Mesendoderm (in vitro differentiated cells): ENCODE measurements at regions not wholly inside any gene's neighbourhood (a gene's known extent, or its start where the extent isn't known, plus 50 kb on each side); places are given as distances from the start of the nearest gene placed in this dataset.

ENCODE experiments used
- DNase-seq: peaks from one replicate; pipeline ENCODE4 v3.0.0; 2013
- H2AK5ac ChIP-seq: 2 replicates; pipeline ENCODE4 v1.6.1; 2013; ENCODE audit warnings: low read length, inconsistent platforms
- H2BK120ac ChIP-seq: 2 replicates; pipeline ENCODE4 v1.6.1; 2013; ENCODE audit warnings: low read depth, mild to moderate bottlenecking, low read length, moderate library complexity, mixed read lengths
- H2BK15ac ChIP-seq: replicated peaks from 2 replicates; pipeline ENCODE4 v1.6.1; 2013; ENCODE audit warnings: low read depth, mild to moderate bottlenecking, moderate library complexity
- H2BK5ac ChIP-seq: 2 replicates; pipeline ENCODE4 v1.6.1; 2013; ENCODE audit warnings: low read length, inconsistent platforms
- H3K18ac ChIP-seq: 2 replicates; pipeline ENCODE4 v1.6.1; 2013; ENCODE audit warnings: mild to moderate bottlenecking, low read length, mixed read lengths
- H3K23ac ChIP-seq: one replicate; pipeline ENCODE4 v1.6.1; 2013; ENCODE audit warnings: low read length
- H3K27ac ChIP-seq: 2 replicates; pipeline ENCODE4 v1.5.1; 2013; ENCODE audit warnings: low read depth, mild to moderate bottlenecking, inconsistent platforms, low read length, moderate library complexity
- H3K27me3 ChIP-seq: 2 replicates; pipeline ENCODE4 v1.6.1; 2013; ENCODE audit warnings: low read length, control low read depth, mild to moderate bottlenecking, inconsistent platforms; ENCODE audit not compliant: insufficient read depth, poor library complexity
- H3K36me3 ChIP-seq: 2 replicates; pipeline ENCODE4 v1.6.1; 2013; ENCODE audit warnings: low read length, inconsistent platforms; ENCODE audit not compliant: control insufficient read depth, insufficient read depth
- H3K4ac ChIP-seq: one replicate; pipeline ENCODE4 v1.6.1; 2013; ENCODE audit warnings: low read depth, mild to moderate bottlenecking, low read length, moderate library complexity
- H3K4me1 ChIP-seq: 2 replicates; pipeline ENCODE4 v1.6.1; 2013; ENCODE audit warnings: low read depth, low read length, inconsistent platforms; ENCODE audit not compliant: control insufficient read depth
- H3K4me2 ChIP-seq: 2 replicates; pipeline ENCODE4 v1.6.1; 2013; ENCODE audit warnings: low read length
- H3K4me3 ChIP-seq: 2 replicates; pipeline ENCODE4 v1.5.1; 2013; ENCODE audit warnings: mild to moderate bottlenecking, low read length
- H3K56ac ChIP-seq: one replicate; pipeline ENCODE4 v1.6.1; 2013; ENCODE audit warnings: low read length
- H3K79me1 ChIP-seq: 2 replicates; pipeline ENCODE4 v1.6.1; 2013; ENCODE audit warnings: low read length, inconsistent platforms
- H3K79me2 ChIP-seq: 2 replicates; pipeline ENCODE4 v1.6.1; 2013; ENCODE audit warnings: mild to moderate bottlenecking, low read length; ENCODE audit not compliant: control insufficient read depth, insufficient read depth
- H3K9ac ChIP-seq: 2 replicates; pipeline ENCODE4 v1.6.1; 2013; ENCODE audit warnings: low read length, inconsistent platforms
- H4K5ac ChIP-seq: one replicate; pipeline ENCODE4 v1.6.1; 2013; ENCODE audit warnings: low read length
- H4K8ac ChIP-seq: one replicate; pipeline ENCODE4 v1.6.1; 2013; ENCODE audit warnings: low read depth, mild to moderate bottlenecking, control low read depth, low read length, moderate library complexity
- WGBS: extraction: QIAGEN DNeasy Blood & Tissue Kit; methylation state at CpG from one replicate; pipeline ENCODE4 v1.1.7; 2013; ENCODE audit warnings: low lambda C conversion rate, missing lambda C conversion rate; ENCODE audit not compliant: insufficient coverage; ENCODE audit errors: extremely low coverage; 5-methylcytosine and 5-hydroxymethylcytosine counted together

DNA sequence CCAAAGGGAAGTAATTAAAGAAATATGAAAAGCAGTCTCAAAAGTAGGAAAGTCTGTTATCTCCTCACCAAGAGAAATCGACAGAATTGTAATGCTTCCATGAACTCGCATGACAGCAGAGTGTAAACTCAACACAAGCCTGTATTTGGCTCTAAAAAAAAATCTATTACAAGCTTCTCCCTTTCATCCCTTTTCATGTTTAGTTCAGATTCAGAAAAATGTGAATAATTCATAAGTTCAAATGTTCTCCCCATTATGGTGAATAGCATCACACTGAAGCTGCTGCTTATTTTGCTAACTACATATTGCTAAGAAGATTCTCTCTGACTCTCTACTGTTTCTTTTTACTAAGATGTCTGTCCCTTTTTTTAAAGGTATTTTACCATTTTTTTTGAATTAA, 910.3 kb upstream of the MBL2 start:
- H3K4me2 ChIP-seq: no peak overlapping the region
- H3K4me3 ChIP-seq: no peak overlapping the region
- no peak overlapping the region for H4K8ac ChIP-seq
- no peak overlapping the region for H3K4ac ChIP-seq
- no CpG with 5 or more reads among the region's 2 CpGs for WGBS
- no peak for DNase-seq
- H2BK5ac ChIP-seq: no peak overlapping the region
- H2BK15ac ChIP-seq: no peak overlapping the region
- H3K79me1 ChIP-seq: no peaks in the 10 kb centered on the region
- H2BK120ac ChIP-seq: no peak overlapping the region
- no peak overlapping the region for H3K23ac ChIP-seq
- no peak overlapping the region for H4K5ac ChIP-seq
- no peak overlapping the region for H3K9ac ChIP-seq
- no peak overlapping the region for H3K56ac ChIP-seq
- no peaks in the 10 kb centered on the region for H3K36me3 ChIP-seq
- H3K27ac ChIP-seq: no peak overlapping the region
- H3K79me2 ChIP-seq: no peaks in the 10 kb centered on the region
- no peaks in the 10 kb centered on the region for H3K27me3 ChIP-seq
- H3K18ac ChIP-seq: no peak overlapping the region
- H2AK5ac ChIP-seq: no peak overlapping the region
- H3K4me1 ChIP-seq: no peaks in the 10 kb centered on the region

DNA sequence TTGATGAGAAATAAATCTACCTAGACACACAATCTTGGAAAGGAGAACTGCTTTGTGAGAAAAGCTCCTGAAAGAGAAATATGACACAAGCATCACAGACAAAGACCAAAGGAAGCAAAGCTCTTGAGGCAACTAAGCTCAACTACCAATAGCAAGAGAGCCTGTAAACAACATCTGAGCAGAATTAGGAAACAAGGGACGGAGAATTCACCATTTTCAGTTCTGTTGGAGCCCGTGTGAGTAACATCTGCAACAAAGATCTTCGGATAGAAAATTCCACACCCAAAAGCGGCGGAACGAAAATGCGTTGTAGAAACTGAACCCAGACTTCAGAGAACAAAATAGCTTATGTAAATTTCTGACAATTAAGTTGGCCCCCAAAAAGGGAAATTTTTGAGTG, 909.9 kb upstream of the MBL2 start:
- Histone ChIP-seq H2BK120ac (no peak overlapping the region), H3K79me1 (no peaks in the 10 kb centered on the region), H4K8ac (no peak overlapping the region), H3K36me3 (no peaks in the 10 kb centered on the region), H3K4me1 (no peaks in the 10 kb centered on the region), H2BK5ac (no peak overlapping the region), H2BK15ac (no peak overlapping the region), H2AK5ac (no peak overlapping the region), H3K27ac (no peak overlapping the region), H3K79me2 (no peaks in the 10 kb centered on the region), H3K9ac (no peak overlapping the region), H3K4ac (no peak overlapping the region), H3K4me3 (no peak overlapping the region), H4K5ac (no peak overlapping the region), H3K27me3 (no peaks in the 10 kb centered on the region), H3K56ac (no peak overlapping the region), H3K23ac (no peak overlapping the region), H3K18ac (no peak overlapping the region), H3K4me2 (no peak overlapping the region)
- DNase-seq: no peak
- no CpG with 5 or more reads among the region's 7 CpGs for WGBS

DNA sequence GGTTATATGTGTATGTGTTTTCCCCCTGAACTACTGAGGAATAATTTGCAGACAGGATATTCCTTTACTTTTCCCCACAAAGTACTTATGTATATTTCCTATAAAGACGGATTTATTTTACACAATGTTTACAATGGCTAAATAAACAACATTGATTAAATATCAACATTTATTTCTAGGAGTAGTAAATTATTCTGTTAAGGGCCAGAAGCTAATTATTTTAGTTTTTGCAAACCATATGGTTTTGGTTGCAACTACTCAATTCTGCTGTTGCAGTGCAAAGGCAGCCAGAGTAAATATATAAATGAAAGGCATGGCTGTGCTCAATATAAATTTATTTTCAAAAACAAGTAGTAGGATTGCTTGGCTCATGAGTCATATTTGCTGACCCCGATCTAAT, 907.1 kb upstream of the MBL2 start:
- Histone ChIP-seq H3K4me1 (no peaks in the 10 kb centered on the region), H2BK5ac (no peak overlapping the region), H3K36me3 (no peaks in the 10 kb centered on the region), H3K56ac (no peak overlapping the region), H4K8ac (no peak overlapping the region), H3K4me2 (no peak overlapping the region), H3K27me3 (no peaks in the 10 kb centered on the region), H4K5ac (no peak overlapping the region), H3K4me3 (no peak overlapping the region), H2BK15ac (no peak overlapping the region), H2AK5ac (no peak overlapping the region), H3K23ac (no peak overlapping the region), H3K4ac (no peak overlapping the region), H3K79me2 (no peaks in the 10 kb centered on the region), H2BK120ac (no peak overlapping the region), H3K27ac (no peak overlapping the region), H3K18ac (no peak overlapping the region), H3K9ac (no peak overlapping the region), H3K79me1 (no peaks in the 10 kb centered on the region)
- WGBS: no CpG with 5 or more reads among the region's 2 CpGs
- DNase-seq: no peak

DNA sequence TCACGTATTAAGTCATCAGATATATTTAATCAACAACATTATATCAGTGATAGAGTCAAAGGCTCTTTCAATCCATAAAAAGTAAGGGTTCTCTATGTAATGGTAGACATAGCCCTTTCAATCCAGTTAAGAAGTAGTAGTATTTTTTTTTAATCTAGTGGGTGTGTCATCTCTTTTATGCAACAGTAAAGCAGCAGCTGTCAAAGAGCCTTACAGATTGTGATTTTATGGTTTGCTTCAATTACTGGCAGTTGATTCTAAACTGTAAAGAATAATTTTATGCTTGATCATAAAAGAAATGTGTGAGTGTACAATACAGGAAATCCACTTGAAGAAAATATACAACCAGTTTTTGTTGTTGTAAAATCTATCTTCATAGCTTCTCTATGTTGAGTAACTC, 902.6 kb upstream of the MBL2 start:
- Histone ChIP-seq H2AK5ac (no peak overlapping the region), H2BK5ac (no peak overlapping the region), H3K4me3 (no peak overlapping the region), H3K36me3 (no peaks in the 10 kb centered on the region), H2BK120ac (no peak overlapping the region), H3K79me1 (no peaks in the 10 kb centered on the region), H3K18ac (no peak overlapping the region), H3K27me3 (no peaks in the 10 kb centered on the region), H2BK15ac (no peak overlapping the region), H4K5ac (no peak overlapping the region), H3K56ac (no peak overlapping the region), H3K9ac (no peak overlapping the region), H3K27ac (no peak overlapping the region), H4K8ac (no peak overlapping the region), H3K4me2 (no peak overlapping the region), H3K23ac (no peak overlapping the region), H3K79me2 (no peaks in the 10 kb centered on the region), H3K4me1 (no peaks in the 10 kb centered on the region), H3K4ac (no peak overlapping the region)
- DNase-seq: no peak
- WGBS: no CpG with 5 or more reads among the region's 1 CpG

DNA sequence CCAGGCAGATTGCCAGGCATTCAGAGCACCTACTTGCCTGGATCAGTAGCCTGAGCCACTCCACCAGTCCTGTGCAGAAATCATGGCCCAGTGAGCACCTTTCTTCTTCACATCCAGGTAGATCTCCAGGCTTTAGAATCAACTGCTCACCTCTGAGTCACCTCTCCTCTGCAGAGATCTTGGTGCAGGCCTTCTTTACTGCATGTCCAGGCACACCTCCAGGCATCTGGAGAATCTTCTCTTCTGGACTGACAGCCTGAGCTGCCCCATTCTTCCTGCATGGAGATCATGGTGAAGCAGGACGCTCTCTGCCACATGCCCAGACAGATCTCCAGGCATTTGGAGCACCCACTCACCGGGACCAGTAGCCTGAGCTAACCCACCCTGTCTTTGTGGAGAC, 894.5 kb upstream of the MBL2 start:
- Histone ChIP-seq H3K4me2 (no peak overlapping the region), H3K18ac (no peak overlapping the region), H2BK15ac (no peak overlapping the region), H3K4me1 (no peaks in the 10 kb centered on the region), H3K79me1 (no peaks in the 10 kb centered on the region), H2BK120ac (no peak overlapping the region), H2AK5ac (no peak overlapping the region), H3K56ac (no peak overlapping the region), H3K4me3 (no peak overlapping the region), H3K27ac (no peak overlapping the region), H3K23ac (no peak overlapping the region), H3K79me2 (no peaks in the 10 kb centered on the region), H2BK5ac (no peak overlapping the region), H3K4ac (no peak overlapping the region), H4K8ac (no peak overlapping the region), H3K9ac (no peak overlapping the region), H3K27me3 (no peaks in the 10 kb centered on the region), H3K36me3 (no peaks in the 10 kb centered on the region), H4K5ac (no peak overlapping the region)
- no CpG with 5 or more reads among the region's 2 CpGs for WGBS
- DNase-seq: no peak

DNA sequence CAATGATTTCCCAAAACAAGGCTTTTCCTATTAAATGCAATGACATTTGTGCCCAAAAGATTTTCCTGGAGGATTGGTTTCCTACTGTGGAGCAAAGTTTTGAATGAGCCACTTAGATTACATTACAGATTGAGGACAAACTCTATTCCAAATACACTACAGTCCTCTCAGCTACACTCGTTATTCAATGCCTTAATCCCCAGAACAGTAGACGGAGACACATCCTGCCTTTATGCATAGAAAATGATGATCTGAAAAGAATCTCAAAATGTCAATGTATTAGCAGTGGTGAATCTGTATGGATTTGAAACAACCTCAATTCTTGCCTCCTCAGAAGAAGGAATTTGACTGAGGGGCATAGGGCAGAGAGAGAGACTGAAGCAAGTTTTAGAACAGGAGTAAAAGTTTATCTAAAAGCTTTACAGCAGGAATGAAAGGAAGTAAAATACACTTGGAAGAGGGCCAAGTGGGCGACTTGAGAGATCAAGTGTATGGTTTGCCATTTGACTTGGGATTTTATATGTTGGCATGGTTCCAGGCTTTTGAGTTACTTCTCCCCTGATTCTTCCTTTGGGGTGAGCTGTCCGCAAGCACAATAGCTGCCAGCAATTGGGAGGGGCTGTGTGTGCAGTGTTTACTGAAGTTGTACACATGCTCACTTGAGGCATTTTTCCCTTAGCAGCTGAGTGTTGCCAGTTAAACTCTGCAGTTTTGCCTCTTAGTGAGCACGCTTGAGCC, 891.9 kb upstream of the MBL2 start:
- no peak for DNase-seq
- Histone ChIP-seq H3K79me2 (no peaks in the 10 kb centered on the region), H2BK120ac (no peak overlapping the region), H3K79me1 (no peaks in the 10 kb centered on the region), H3K23ac (no peak overlapping the region), H3K27ac (no peak overlapping the region), H3K4me1 (no peaks in the 10 kb centered on the region), H4K5ac (no peak overlapping the region), H3K4me3 (no peak overlapping the region), H3K4ac (no peak overlapping the region), H3K36me3 (no peaks in the 10 kb centered on the region), H3K27me3 (no peaks in the 10 kb centered on the region), H3K56ac (no peak overlapping the region), H3K9ac (no peak overlapping the region), H3K18ac (no peak overlapping the region), H4K8ac (no peak overlapping the region), H2BK15ac (no peak overlapping the region), H3K4me2 (no peak overlapping the region), H2AK5ac (no peak overlapping the region), H2BK5ac (no peak overlapping the region)
- no CpG with 5 or more reads among the region's 5 CpGs for WGBS
